Trophoblast cell (in vitro differentiated cells and primary cell): ENCODE measurements at regions not wholly inside any gene's neighbourhood (a gene's known extent, or its start where the extent isn't known, plus 50 kb on each side); places are given as distances from the start of the nearest gene placed in this dataset.

Source experiments
- DNase-seq, 2 donors: peaks; one replicate each; pipeline ENCODE4 v3.0.0-alpha.2; 2016
- H2AFZ ChIP-seq: 2 replicates; pipeline ENCODE4 v1.6.1; 2013; ENCODE audit warnings: low read length, moderate library complexity, mild to moderate bottlenecking; ENCODE audit not compliant: insufficient read depth, poor library complexity
- H2AK5ac ChIP-seq: 2 replicates; pipeline ENCODE4 v1.6.1; 2013; ENCODE audit warnings: mild to moderate bottlenecking, low read length
- H2BK120ac ChIP-seq: 2 replicates; pipeline ENCODE4 v1.6.1; 2013; ENCODE audit warnings: low read length, mild to moderate bottlenecking, moderate library complexity; ENCODE audit not compliant: insufficient read depth, poor library complexity
- H2BK12ac ChIP-seq: 2 replicates; pipeline ENCODE4 v1.6.1; 2013; ENCODE audit warnings: mild to moderate bottlenecking, low read length, moderate library complexity
- H2BK5ac ChIP-seq: 2 replicates; pipeline ENCODE4 v1.6.1; 2013; ENCODE audit warnings: low read length, low read depth, moderate library complexity, mild to moderate bottlenecking; ENCODE audit not compliant: poor library complexity
- H3K14ac ChIP-seq: 2 replicates; pipeline ENCODE4 v1.6.1; 2013; ENCODE audit warnings: mild to moderate bottlenecking, low read length
- H3K18ac ChIP-seq: 2 replicates; pipeline ENCODE4 v1.6.1; 2013; ENCODE audit warnings: mild to moderate bottlenecking, low read length
- H3K23ac ChIP-seq: 2 replicates; pipeline ENCODE4 v1.6.1; 2013; ENCODE audit warnings: low read length
- H3K27ac ChIP-seq: 2 replicates; pipeline ENCODE4 v1.5.1; 2013; ENCODE audit warnings: low read depth, mild to moderate bottlenecking, inconsistent platforms, low read length, moderate library complexity
- H3K27me3 ChIP-seq: 2 replicates; pipeline ENCODE4 v1.6.1; 2013; ENCODE audit warnings: inconsistent platforms, mild to moderate bottlenecking, low read length, moderate library complexity; ENCODE audit not compliant: insufficient read depth
- H3K36me3 ChIP-seq, 2 experiments: 1 replicate in 1 of 2; 2 replicates in 1 of 2; pipeline ENCODE4 v1.6.1; 2013; ENCODE audit warnings: low read length in 2 of 2, mild to moderate bottlenecking in 2 of 2, moderate library complexity in 1 of 2; ENCODE audit not compliant: insufficient read depth in 2 of 2, control insufficient read depth in 1 of 2
- H3K4ac ChIP-seq: 2 replicates; pipeline ENCODE4 v1.6.1; 2013; ENCODE audit warnings: low read depth, mild to moderate bottlenecking, low read length, moderate library complexity
- H3K4me1 ChIP-seq, 2 experiments: 1 replicate in 1 of 2; 2 replicates in 1 of 2; pipeline ENCODE4 v1.6.1; 2013; ENCODE audit warnings: low read length in 2 of 2, mild to moderate bottlenecking in 2 of 2, moderate library complexity in 1 of 2; ENCODE audit not compliant: insufficient read depth in 2 of 2, control insufficient read depth in 1 of 2
- H3K4me2 ChIP-seq: 2 replicates; pipeline ENCODE4 v1.6.1; 2013; ENCODE audit warnings: inconsistent platforms, mild to moderate bottlenecking, low read length, moderate library complexity
- H3K4me3 ChIP-seq: 2 replicates; pipeline ENCODE4 v1.5.1; 2013; ENCODE audit warnings: mild to moderate bottlenecking, low read depth, low read length, inconsistent platforms
- H3K79me1 ChIP-seq: one replicate; pipeline ENCODE4 v1.6.1; 2013; ENCODE audit warnings: low read length
- H3K79me2 ChIP-seq: 2 replicates; pipeline ENCODE4 v1.6.1; 2013; ENCODE audit warnings: low read length, mild to moderate bottlenecking; ENCODE audit not compliant: control insufficient read depth, insufficient read depth, poor library complexity
- H3K9ac ChIP-seq: 2 replicates; pipeline ENCODE4 v1.6.1; 2013; ENCODE audit warnings: mild to moderate bottlenecking, low read length
- H3K9me3 ChIP-seq: 2 replicates; pipeline ENCODE4 v1.6.1; 2013; ENCODE audit warnings: low read depth, mild to moderate bottlenecking, control low read depth, inconsistent platforms, low read length; ENCODE audit not compliant: insufficient read depth
- H4K12ac ChIP-seq: 2 replicates; pipeline ENCODE4 v1.6.1; 2013; ENCODE audit warnings: low read depth, mild to moderate bottlenecking, low read length, moderate library complexity
- H4K8ac ChIP-seq: 2 replicates; pipeline ENCODE4 v1.6.1; 2013; ENCODE audit warnings: low read depth, mild to moderate bottlenecking, low read length, moderate library complexity
- H4K91ac ChIP-seq: one replicate; pipeline ENCODE4 v1.6.1; 2013; ENCODE audit warnings: low read depth, mild to moderate bottlenecking, low read length, moderate library complexity
- WGBS: extraction: QIAGEN DNeasy Blood & Tissue Kit; methylation state at CpG from one replicate; pipeline ENCODE4 v1.1.7; 2013; ENCODE audit warnings: missing lambda C conversion rate; ENCODE audit not compliant: insufficient read length, insufficient coverage; ENCODE audit errors: extremely low coverage; 5-methylcytosine and 5-hydroxymethylcytosine counted together

GRCh38 chr11:83364500-83365045 lies 78.4 kb upstream of the CCDC90B start:
- H2BK5ac ChIP-seq: no peak overlapping the region
- no CpG with 5 or more reads among the region's 3 CpGs for WGBS
- H4K12ac ChIP-seq: no peak overlapping the region

GRCh38 chr11:83363312-83363711 lies 77.1 kb upstream of the CCDC90B start:
- H3K23ac ChIP-seq: no peak overlapping the region
- WGBS: no CpG with 5 or more reads among the region's 4 CpGs

More at GRCh38 chr11:83364500-83365045, 78.4 kb upstream of the CCDC90B start:
- Histone ChIP-seq H3K4me3 (no peak overlapping the region), H3K18ac (no peak overlapping the region), H3K79me2 (no peaks in the 10 kb centered on the region), H3K9me3 (peaks cover 2% of the 10 kb centered on the region), H3K27ac (no peak overlapping the region), H2AK5ac (no peak overlapping the region), H3K27me3 (no peaks in the 10 kb centered on the region), H3K14ac (no peak overlapping the region), H3K36me3 (no peaks in the 10 kb centered on the region), H3K4me2 (no peak overlapping the region), H2AFZ (no peak overlapping the region), H2BK120ac (no peak overlapping the region), H3K4me1 (no peaks in the 10 kb centered on the region), H3K4ac (no peak overlapping the region), H2BK12ac (no peak overlapping the region), H4K91ac (no peak overlapping the region), H3K79me1 (no peaks in the 10 kb centered on the region), H3K23ac (no peak overlapping the region), H4K8ac (no peak overlapping the region), H3K9ac (no peak overlapping the region)
- DNase-seq: no peak

DNA sequence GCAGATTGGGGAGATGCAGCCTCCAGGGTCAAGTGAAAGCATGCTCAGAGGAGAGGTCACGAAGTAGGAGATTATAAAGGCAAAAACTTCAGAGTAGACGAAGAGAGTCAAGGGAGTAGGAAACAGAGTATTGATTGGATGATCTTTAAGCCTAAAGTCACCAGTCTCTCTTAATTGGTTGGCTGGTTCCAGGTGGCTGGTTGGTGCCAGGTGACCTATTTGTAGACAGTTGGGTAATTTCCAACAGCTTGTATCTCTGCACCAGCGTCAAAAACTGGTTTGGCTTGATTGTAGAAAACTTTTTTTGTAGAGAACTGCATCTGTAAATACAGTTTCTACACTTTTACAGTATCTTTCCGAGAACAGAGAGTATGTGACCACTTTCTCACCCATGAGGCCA lies 75.7 kb upstream of the CCDC90B start:
- Histone ChIP-seq H3K36me3 (no peaks in the 10 kb centered on the region), H3K9ac (no peak overlapping the region), H3K27ac (no peak overlapping the region), H4K12ac (no peak overlapping the region), H4K8ac (no peak overlapping the region), H3K4me3 (no peak overlapping the region), H3K18ac (no peak overlapping the region), H2BK12ac (no peak overlapping the region), H3K27me3 (no peaks in the 10 kb centered on the region), H3K4ac (no peak overlapping the region), H3K4me1 (no peaks in the 10 kb centered on the region), H2AFZ (no peak overlapping the region), H3K14ac (no peak overlapping the region), H2BK120ac (no peak overlapping the region), H2BK5ac (no peak overlapping the region), H3K9me3 (no peaks in the 10 kb centered on the region), H2AK5ac (no peak overlapping the region), H3K4me2 (no peak overlapping the region), H3K79me1 (no peaks in the 10 kb centered on the region), H4K91ac (no peak overlapping the region), H3K79me2 (no peaks in the 10 kb centered on the region), H3K23ac (no peak overlapping the region)
- no CpG with 5 or more reads among the region's 4 CpGs for WGBS
- DNase-seq: no peak

More at GRCh38 chr11:83363312-83363711, 77.1 kb upstream of the CCDC90B start:
- H3K9me3 ChIP-seq: peaks cover 2% of the 10 kb centered on the region
- no peak overlapping the region for H3K4me2 ChIP-seq
- no peaks in the 10 kb centered on the region for H3K27me3 ChIP-seq
- H2BK12ac ChIP-seq: no peak overlapping the region
- H3K27ac ChIP-seq: no peak overlapping the region
- no peak overlapping the region for H2AFZ ChIP-seq
- no peaks in the 10 kb centered on the region for H3K79me1 ChIP-seq
- no peak overlapping the region for H4K8ac ChIP-seq
- H4K91ac ChIP-seq: no peak overlapping the region
- H3K14ac ChIP-seq: no peak overlapping the region
- no peaks in the 10 kb centered on the region for H3K4me1 ChIP-seq
- no peaks in the 10 kb centered on the region for H3K36me3 ChIP-seq
- H3K9ac ChIP-seq: no peak overlapping the region
- no peak overlapping the region for H3K4me3 ChIP-seq
- H2BK120ac ChIP-seq: no peak overlapping the region
- H3K18ac ChIP-seq: no peak overlapping the region
- no peak overlapping the region for H3K4ac ChIP-seq
- H3K79me2 ChIP-seq: no peaks in the 10 kb centered on the region
- peak in 1 of 2 donors; percentile 12 for DNase-seq
- H4K12ac ChIP-seq: no peak overlapping the region
- no peak overlapping the region for H2BK5ac ChIP-seq
- H2AK5ac ChIP-seq: no peak overlapping the region

GRCh38 chr11:83355391-83355790 lies 69.2 kb upstream of the CCDC90B start:
- H3K23ac ChIP-seq: no peak overlapping the region
- no CpG with 5 or more reads among the region's 1 CpG for WGBS

More at GRCh38 chr11:83355391-83355790, 69.2 kb upstream of the CCDC90B start:
- no peak overlapping the region for H3K18ac ChIP-seq
- H3K4me3 ChIP-seq: no peak overlapping the region
- H2AFZ ChIP-seq: no peak overlapping the region
- H4K91ac ChIP-seq: no peak overlapping the region
- DNase-seq: no peak
- no peaks in the 10 kb centered on the region for H3K36me3 ChIP-seq
- no peaks in the 10 kb centered on the region for H3K9me3 ChIP-seq
- no peaks in the 10 kb centered on the region for H3K4me1 ChIP-seq
- H3K14ac ChIP-seq: no peak overlapping the region
- H2BK12ac ChIP-seq: no peak overlapping the region
- no peak overlapping the region for H3K27ac ChIP-seq
- no peaks in the 10 kb centered on the region for H3K79me1 ChIP-seq
- H4K12ac ChIP-seq: no peak overlapping the region
- no peak overlapping the region for H2BK120ac ChIP-seq
- H3K9ac ChIP-seq: no peak overlapping the region
- no peak overlapping the region for H3K4ac ChIP-seq
- no peak overlapping the region for H3K4me2 ChIP-seq
- no peak overlapping the region for H2AK5ac ChIP-seq
- H3K27me3 ChIP-seq: no peaks in the 10 kb centered on the region
- H4K8ac ChIP-seq: no peak overlapping the region
- H3K79me2 ChIP-seq: no peaks in the 10 kb centered on the region
- H2BK5ac ChIP-seq: no peak overlapping the region
